ENCODE measurements at regions not wholly inside any gene's neighbourhood (a gene's known extent, or its start where the extent isn't known, plus 50 kb on each side); places are given as distances from the start of the nearest gene placed in this dataset.

- Mint-ChIP-seq H3K9me3 (peaks cover 6% of the 10 kb centered on the region), H3K27me3 (no peaks in the 10 kb centered on the region), H3K27ac (no peak overlapping the region), H3K36me3 (ENCODE audit: low read depth) (no peaks in the 10 kb centered on the region), H3K4me3 (no peak overlapping the region), H3K4me1 (no peaks in the 10 kb centered on the region)
- CTCF ChIA-PET = no interaction called here
- POLR2A ChIA-PET = no interaction called here
- DNase-seq = no peak
Observed at GRCh38 chr18:67728364-67728763, 211.8 kb upstream of the DSEL start.

- CTCF ChIA-PET = no interaction called here
- no peaks in the 10 kb centered on the region for H3K4me1 Mint-ChIP-seq
- no peak overlapping the region for H3K27ac Mint-ChIP-seq
- DNase-seq = no peak
- POLR2A ChIA-PET = no interaction called here
- no peak overlapping the region for H3K4me3 Mint-ChIP-seq
- H3K9me3 Mint-ChIP-seq = peaks cover 6% of the 10 kb centered on the region
- H3K36me3 Mint-ChIP-seq (ENCODE audit: low read depth) = no peaks in the 10 kb centered on the region
- H3K27me3 Mint-ChIP-seq = no peaks in the 10 kb centered on the region
Observed at GRCh38 chr18:67726882-67727281, 210.4 kb upstream of the DSEL start.

- CTCF ChIA-PET = no interaction called here
- Mint-ChIP-seq H3K9me3 (no peaks in the 10 kb centered on the region), H3K27me3 (no peaks in the 10 kb centered on the region), H3K4me3 (no peak overlapping the region), H3K4me1 (no peaks in the 10 kb centered on the region), H3K36me3 (ENCODE audit: low read depth) (no peaks in the 10 kb centered on the region), H3K27ac (no peak overlapping the region)
- POLR2A ChIA-PET = no interaction called here
- no peak for DNase-seq
Observed at GRCh38 chr18:67717800-67718199, 201.3 kb upstream of the DSEL start.

GRCh38 chr18:67715567-67715966, 199.0 kb upstream of the DSEL start:
- Mint-ChIP-seq H3K4me3 (no peak overlapping the region), H3K36me3 (ENCODE audit: low read depth) (no peaks in the 10 kb centered on the region), H3K4me1 (no peaks in the 10 kb centered on the region), H3K27me3 (no peaks in the 10 kb centered on the region), H3K9me3 (no peaks in the 10 kb centered on the region), H3K27ac (no peak overlapping the region)
- DNase-seq = no peak
- POLR2A ChIA-PET = no interaction called here
- CTCF ChIA-PET = no interaction called here

- POLR2A ChIA-PET = no interaction called here
- CTCF ChIA-PET = interaction anchor here (1.4 to 1.6 kb wide), 2 partner anchors 9 to 13 kb away, joined by 3 to 4 read pairs; no protein-coding TSS in a partner anchor
- Mint-ChIP-seq H3K27me3 (no peaks in the 10 kb centered on the region), H3K36me3 (ENCODE audit: low read depth) (no peaks in the 10 kb centered on the region), H3K9me3 (no peaks in the 10 kb centered on the region), H3K27ac (no peak overlapping the region), H3K4me3 (no peak overlapping the region), H3K4me1 (no peaks in the 10 kb centered on the region)
- no peak for DNase-seq
Observed at GRCh38 chr18:67710639-67711038, 194.1 kb upstream of the DSEL start.

- DNase-seq = no peak
- H3K27ac Mint-ChIP-seq = no peak overlapping the region
- H3K4me1 Mint-ChIP-seq = no peaks in the 10 kb centered on the region
- CTCF ChIA-PET = no interaction called here
- H3K4me3 Mint-ChIP-seq = no peak overlapping the region
- H3K36me3 Mint-ChIP-seq (ENCODE audit: low read depth) = no peaks in the 10 kb centered on the region
- H3K27me3 Mint-ChIP-seq = no peaks in the 10 kb centered on the region
- no peaks in the 10 kb centered on the region for H3K9me3 Mint-ChIP-seq
- POLR2A ChIA-PET = no interaction called here
Observed at GRCh38 chr18:67705748-67706147, 189.2 kb upstream of the DSEL start.

- ChIA-PET CTCF (no interaction called here), POLR2A (no interaction called here)
- Mint-ChIP-seq H3K9me3 (no peaks in the 10 kb centered on the region), H3K4me3 (no peak overlapping the region), H3K4me1 (no peaks in the 10 kb centered on the region), H3K27ac (no peak overlapping the region), H3K36me3 (ENCODE audit: low read depth) (no peaks in the 10 kb centered on the region), H3K27me3 (no peaks in the 10 kb centered on the region)
- no peak for DNase-seq
Observed at GRCh38 chr18:67695684-67696083, 179.2 kb upstream of the DSEL start.

GRCh38 chr18:67694787-67695186, 178.3 kb upstream of the DSEL start:
- no peak for DNase-seq
- Mint-ChIP-seq H3K4me3 (no peak overlapping the region), H3K27ac (no peak overlapping the region), H3K36me3 (ENCODE audit: low read depth) (no peaks in the 10 kb centered on the region), H3K4me1 (no peaks in the 10 kb centered on the region), H3K9me3 (no peaks in the 10 kb centered on the region), H3K27me3 (no peaks in the 10 kb centered on the region)
- CTCF ChIA-PET = no interaction called here
- POLR2A ChIA-PET = no interaction called here

- CTCF ChIA-PET = no interaction called here
Observed at GRCh38 chr18:67692811-67693210, 176.3 kb upstream of the DSEL start.

GRCh38 chr18:67682516-67682915, 166.0 kb upstream of the DSEL start:
- H3K4me3 Mint-ChIP-seq = no peak overlapping the region
- H3K27me3 Mint-ChIP-seq = no peaks in the 10 kb centered on the region
- H3K27ac Mint-ChIP-seq = no peak overlapping the region

More at GRCh38 chr18:67692811-67693210, 176.3 kb upstream of the DSEL start:
- Mint-ChIP-seq H3K36me3 (ENCODE audit: low read depth) (no peaks in the 10 kb centered on the region), H3K9me3 (no peaks in the 10 kb centered on the region), H3K27me3 (no peaks in the 10 kb centered on the region), H3K4me3 (no peak overlapping the region), H3K4me1 (no peaks in the 10 kb centered on the region), H3K27ac (no peak overlapping the region)
- no peak for DNase-seq
- POLR2A ChIA-PET = no interaction called here

GRCh38 chr18:67677489-67677888, 161.0 kb upstream of the DSEL start:
- no peak for DNase-seq
- ChIA-PET POLR2A (no interaction called here), CTCF (no interaction called here)
- Mint-ChIP-seq H3K27ac (no peak overlapping the region), H3K4me3 (no peak overlapping the region), H3K27me3 (no peaks in the 10 kb centered on the region), H3K4me1 (no peaks in the 10 kb centered on the region), H3K9me3 (no peaks in the 10 kb centered on the region), H3K36me3 (ENCODE audit: low read depth) (no peaks in the 10 kb centered on the region)

More at GRCh38 chr18:67682516-67682915, 166.0 kb upstream of the DSEL start:
- no peaks in the 10 kb centered on the region for H3K9me3 Mint-ChIP-seq
- H3K4me1 Mint-ChIP-seq = no peaks in the 10 kb centered on the region
- no peaks in the 10 kb centered on the region for H3K36me3 Mint-ChIP-seq (ENCODE audit: low read depth)
- DNase-seq = no peak
- POLR2A ChIA-PET = no interaction called here
- CTCF ChIA-PET = no interaction called here

- ChIA-PET POLR2A (no interaction called here), CTCF (no interaction called here)
- H3K9me3 Mint-ChIP-seq = no peaks in the 10 kb centered on the region
- H3K4me1 Mint-ChIP-seq = no peaks in the 10 kb centered on the region
- H3K27ac Mint-ChIP-seq = no peak overlapping the region
- DNase-seq = no peak
- H3K27me3 Mint-ChIP-seq = no peaks in the 10 kb centered on the region
- H3K36me3 Mint-ChIP-seq (ENCODE audit: low read depth) = no peaks in the 10 kb centered on the region
- H3K4me3 Mint-ChIP-seq = no peak overlapping the region
Observed at GRCh38 chr18:67672716-67673115, 156.2 kb upstream of the DSEL start.

GRCh38 chr18:67672155-67672554, 155.6 kb upstream of the DSEL start:
- no peak overlapping the region for H3K27ac Mint-ChIP-seq
- DNase-seq = no peak
- H3K9me3 Mint-ChIP-seq = no peaks in the 10 kb centered on the region
- H3K4me3 Mint-ChIP-seq = no peak overlapping the region
- CTCF ChIA-PET = no interaction called here
- H3K27me3 Mint-ChIP-seq = no peaks in the 10 kb centered on the region
- H3K4me1 Mint-ChIP-seq = no peaks in the 10 kb centered on the region
- POLR2A ChIA-PET = no interaction called here
- H3K36me3 Mint-ChIP-seq (ENCODE audit: low read depth) = no peaks in the 10 kb centered on the region

- H3K36me3 Mint-ChIP-seq (ENCODE audit: low read depth) = no peaks in the 10 kb centered on the region
- no peaks in the 10 kb centered on the region for H3K4me1 Mint-ChIP-seq
- DNase-seq = no peak
- H3K4me3 Mint-ChIP-seq = no peak overlapping the region
- H3K9me3 Mint-ChIP-seq = no peaks in the 10 kb centered on the region
- no peak overlapping the region for H3K27ac Mint-ChIP-seq
- no peaks in the 10 kb centered on the region for H3K27me3 Mint-ChIP-seq
- ChIA-PET POLR2A (no interaction called here), CTCF (no interaction called here)
Observed at GRCh38 chr18:67670024-67670543, 153.6 kb upstream of the DSEL start.

GRCh38 chr18:67665266-67665665, 148.7 kb upstream of the DSEL start:
- DNase-seq = no peak
- H3K4me1 Mint-ChIP-seq = no peaks in the 10 kb centered on the region
- H3K36me3 Mint-ChIP-seq (ENCODE audit: low read depth) = no peaks in the 10 kb centered on the region
- no peak overlapping the region for H3K4me3 Mint-ChIP-seq
- CTCF ChIA-PET = no interaction called here
- H3K27me3 Mint-ChIP-seq = no peaks in the 10 kb centered on the region
- no peak overlapping the region for H3K27ac Mint-ChIP-seq
- POLR2A ChIA-PET = no interaction called here
- no peaks in the 10 kb centered on the region for H3K9me3 Mint-ChIP-seq
